Loucy (cell line): ENCODE measurements at regions not wholly inside any gene's neighbourhood (a gene's known extent, or its start where the extent isn't known, plus 50 kb on each side); places are given as distances from the start of the nearest gene placed in this dataset.

Experiments
- H2AFZ ChIP-seq: fragments of 200-600 bp; sonication (generic); 2 replicates; pipeline ENCODE4 v1.6.0; 2016; ENCODE audit warnings: antibody characterized with exemption, mild to moderate bottlenecking, low read length, moderate library complexity
- H3F3A ChIP-seq: fragments of 200-600 bp; 2 replicates; pipeline ENCODE4 v1.6.0; 2016; ENCODE audit warnings: antibody characterized with exemption, low read depth, mild to moderate bottlenecking
- H3K27me3 ChIP-seq: fragments of 200-600 bp; sonication (generic); 2 replicates; pipeline ENCODE4 v1.6.1; 2014; ENCODE audit warnings: low read length, mild to moderate bottlenecking; ENCODE audit not compliant: insufficient read depth, poor library complexity, severe bottlenecking
- H3K36me3 ChIP-seq: fragments of 200-600 bp; sonication (generic); 2 replicates; pipeline ENCODE4 v1.6.1; 2016; ENCODE audit warnings: low read length; ENCODE audit not compliant: insufficient read depth
- H3K4me1 ChIP-seq: fragments of 200-600 bp; sonication (generic); 2 replicates; pipeline ENCODE4 v1.5.1; 2014; ENCODE audit warnings: low read length, mild to moderate bottlenecking; ENCODE audit not compliant: insufficient read depth, poor library complexity, severe bottlenecking
- H3K4me2 ChIP-seq: fragments of 200-600 bp; sonication (generic); 2 replicates; pipeline ENCODE4 v1.6.0; 2014; ENCODE audit warnings: antibody characterized with exemption, low read length, low read depth, mild to moderate bottlenecking; ENCODE audit not compliant: poor library complexity, severe bottlenecking
- H3K4me3 ChIP-seq: fragments of 200-600 bp; sonication (generic); 2 replicates; pipeline ENCODE4 v1.5.1; 2014; ENCODE audit warnings: low read length, mild to moderate bottlenecking, mixed read lengths; ENCODE audit not compliant: poor library complexity, severe bottlenecking
- H3K79me2 ChIP-seq: fragments of 200-600 bp; sonication (generic); 2 replicates; pipeline ENCODE4 v1.6.1; 2014; ENCODE audit warnings: low read length; ENCODE audit not compliant: insufficient read depth
- H3K9ac ChIP-seq: fragments of 200-600 bp; sonication (generic); 2 replicates; pipeline ENCODE4 v1.6.0; 2014; ENCODE audit warnings: mild to moderate bottlenecking, low read depth, low read length, moderate library complexity; ENCODE audit not compliant: poor library complexity, severe bottlenecking
- H3K9me2 ChIP-seq: fragments of 200-600 bp; sonication (generic); replicated peaks from 2 replicates; pipeline ENCODE4 v1.6.1; 2016; ENCODE audit warnings: low read depth, low read length, mixed read lengths
- H3K9me3 ChIP-seq: fragments of 200-600 bp; sonication (generic); 2 replicates; pipeline ENCODE4 v1.6.1; 2014; ENCODE audit warnings: mild to moderate bottlenecking, antibody characterized with exemption, low read length, low read depth; ENCODE audit not compliant: insufficient read depth
- H4K20me1 ChIP-seq: fragments of 200-600 bp; sonication (generic); 2 replicates; pipeline ENCODE4 v1.6.0; 2014; ENCODE audit warnings: antibody characterized with exemption, low read length, mild to moderate bottlenecking; ENCODE audit not compliant: insufficient read depth, poor library complexity, severe bottlenecking
- CTCF ChIP-seq: fragments of 200-600 bp; sonication (generic); conservative IDR thresholded peaks from 2 replicates; pipeline ENCODE4 v1.5.1; 2014; ENCODE audit warnings: mild to moderate bottlenecking, antibody characterized with exemption, low read length
- EZH2phosphoT487 ChIP-seq: fragments of 200-600 bp; IDR thresholded peaks from 2 replicates; pipeline ENCODE4 v1.6.1; 2018; ENCODE audit warnings: antibody characterized with exemption, mild to moderate bottlenecking, moderate library complexity, borderline replicate concordance

GRCh38 chr5:6885581-6885980, 172.3 kb downstream of the TENT4A start:
- Histone ChIP-seq H3K4me2 (no peak overlapping the region), H3K9ac (no peak overlapping the region), H3K9me3 (peaks cover 17% of the 10 kb centered on the region; the same call in 1 of the 2 replicates), H3K36me3 (no peaks in the 10 kb centered on the region), H3K79me2 (no peaks in the 10 kb centered on the region), H3K9me2 (no peaks in the 10 kb centered on the region), H3K4me1 (no peaks in the 10 kb centered on the region), H3K4me3 (no peak overlapping the region), H3K27me3 (no peaks in the 10 kb centered on the region), H4K20me1 (no peaks in the 10 kb centered on the region), H3F3A (no peaks in the 10 kb centered on the region), H2AFZ (no peak overlapping the region)
- TF ChIP-seq EZH2phosphoT487 (no peak), CTCF (no peak)

- H4K20me1 ChIP-seq, result no peaks in the 10 kb centered on the region
- no peak overlapping the region for H2AFZ ChIP-seq
- no peaks in the 10 kb centered on the region for H3F3A ChIP-seq
- no peaks in the 10 kb centered on the region for H3K79me2 ChIP-seq
- TF ChIP-seq EZH2phosphoT487 (no peak), CTCF (no peak)
- peaks cover 17% of the 10 kb centered on the region; the same call in 1 of the 2 replicates for H3K9me3 ChIP-seq
- H3K4me3 ChIP-seq, result no peak overlapping the region
- no peaks in the 10 kb centered on the region for H3K9me2 ChIP-seq
- H3K4me1 ChIP-seq, result no peaks in the 10 kb centered on the region
- H3K4me2 ChIP-seq, result no peak overlapping the region
- no peak overlapping the region for H3K9ac ChIP-seq
- no peaks in the 10 kb centered on the region for H3K36me3 ChIP-seq
- H3K27me3 ChIP-seq, result no peaks in the 10 kb centered on the region
Measured at GRCh38 chr5:6886866-6887265, 173.6 kb downstream of the TENT4A start.

GRCh38 chr5:6889030-6889429, 175.8 kb downstream of the TENT4A start:
- Histone ChIP-seq H3F3A (no peaks in the 10 kb centered on the region), H4K20me1 (no peaks in the 10 kb centered on the region)
- TF ChIP-seq CTCF, result no peak
- no peak for TF ChIP-seq EZH2phosphoT487

More at GRCh38 chr5:6889030-6889429, 175.8 kb downstream of the TENT4A start:
- Histone ChIP-seq H3K9ac (no peak overlapping the region), H2AFZ (no peak overlapping the region), H3K9me2 (no peaks in the 10 kb centered on the region), H3K27me3 (no peaks in the 10 kb centered on the region), H3K4me3 (no peak overlapping the region), H3K36me3 (no peaks in the 10 kb centered on the region), H3K4me2 (no peak overlapping the region), H3K79me2 (no peaks in the 10 kb centered on the region), H3K9me3 (peaks cover 17% of the 10 kb centered on the region; the same call in 1 of the 2 replicates), H3K4me1 (no peaks in the 10 kb centered on the region)
